SU-DHL-6 (cell line): ENCODE measurements at regions not wholly inside any gene's neighbourhood (a gene's known extent, or its start where the extent isn't known, plus 50 kb on each side); places are given as distances from the start of the nearest gene placed in this dataset.

Experiments
- H2AFZ ChIP-seq: fragments of 200-600 bp; sonication (generic); 2 replicates; pipeline ENCODE4 v1.6.1; 2014; ENCODE audit warnings: low read depth, mild to moderate bottlenecking, moderate library complexity, mixed read lengths, antibody characterized with exemption, low read length; ENCODE audit not compliant: severe bottlenecking
- H3F3A ChIP-seq: fragments of 200-600 bp; shearing (Covaris generic); 2 replicates; pipeline ENCODE4 v1.6.0; 2016; ENCODE audit warnings: antibody characterized with exemption, mild to moderate bottlenecking; ENCODE audit not compliant: insufficient read depth
- H3K27ac ChIP-seq: fragments of 200-600 bp; sonication (generic); 2 replicates; pipeline ENCODE4 v1.5.1; 2016; ENCODE audit warnings: low read depth, mild to moderate bottlenecking, low read length, moderate library complexity, mixed read lengths
- H3K27me3 ChIP-seq: fragments of 200-600 bp; sonication (generic), shearing (Covaris generic); 2 replicates; pipeline ENCODE4 v1.6.0; 2014; ENCODE audit warnings: mild to moderate bottlenecking, low read length
- H3K36me3 ChIP-seq: fragments of 200-600 bp; sonication (generic); 2 replicates; pipeline ENCODE4 v1.6.1; 2014; ENCODE audit warnings: mild to moderate bottlenecking, low read length, mixed read lengths
- H3K4me2 ChIP-seq: fragments of 300-600, 200-600 bp; shearing (Covaris generic), sonication (generic); 2 replicates; pipeline ENCODE4 v1.6.0; 2014; ENCODE audit warnings: low read length, low read depth, mild to moderate bottlenecking; ENCODE audit not compliant: poor library complexity, severe bottlenecking
- H3K4me3 ChIP-seq: fragments of 200-600 bp; sonication (generic); 2 replicates; pipeline ENCODE4 v1.5.1; 2014; ENCODE audit warnings: antibody characterized with exemption, low read length, mild to moderate bottlenecking, mixed read lengths; ENCODE audit not compliant: insufficient read depth, poor library complexity, severe bottlenecking
- H3K79me2 ChIP-seq: fragments of 200-600 bp; sonication (generic); 2 replicates; pipeline ENCODE4 v1.6.1; 2014; ENCODE audit warnings: mild to moderate bottlenecking, low read length, moderate library complexity; ENCODE audit not compliant: insufficient read depth
- H3K9ac ChIP-seq: fragments of 200-600 bp; sonication (generic); 2 replicates; pipeline ENCODE4 v1.7.0; 2014; ENCODE audit warnings: mild to moderate bottlenecking, low read length
- H3K9me2 ChIP-seq: fragments of 200-600 bp; sonication (generic); replicated peaks from 2 replicates; pipeline ENCODE4 v1.6.1; 2014; ENCODE audit warnings: low read length; ENCODE audit not compliant: insufficient read depth
- H3K9me3 ChIP-seq: fragments of 200-600 bp; sonication (generic); 2 replicates; pipeline ENCODE4 v1.6.1; 2014; ENCODE audit warnings: low read length, mixed read lengths; ENCODE audit not compliant: insufficient read depth
- H4K20me1 ChIP-seq: fragments of 200-600 bp; sonication (generic); 2 replicates; pipeline ENCODE4 v1.6.1; 2014; ENCODE audit warnings: low read depth, mild to moderate bottlenecking, antibody characterized with exemption, low read length, moderate library complexity, mixed read lengths
- EZH2phosphoT487 ChIP-seq: fragments of 200-600 bp; sonication (generic), shearing (Covaris generic); conservative IDR thresholded peaks from 2 replicates; pipeline ENCODE4 v1.6.1; 2018; ENCODE audit warnings: mild to moderate bottlenecking, antibody characterized with exemption, low read length, moderate library complexity, mixed read lengths
- TF ChIP-seq, protein P1 (sequence below): fragments of 200-600 bp; sonication (generic); IDR thresholded peaks from one replicate; pipeline ENCODE4 v1.5.1; 2017; ENCODE audit warnings: antibody characterized with exemption, mild to moderate bottlenecking, low read length, moderate library complexity; ENCODE audit not compliant: insufficient read depth, poor library complexity, severe bottlenecking

DNA sequence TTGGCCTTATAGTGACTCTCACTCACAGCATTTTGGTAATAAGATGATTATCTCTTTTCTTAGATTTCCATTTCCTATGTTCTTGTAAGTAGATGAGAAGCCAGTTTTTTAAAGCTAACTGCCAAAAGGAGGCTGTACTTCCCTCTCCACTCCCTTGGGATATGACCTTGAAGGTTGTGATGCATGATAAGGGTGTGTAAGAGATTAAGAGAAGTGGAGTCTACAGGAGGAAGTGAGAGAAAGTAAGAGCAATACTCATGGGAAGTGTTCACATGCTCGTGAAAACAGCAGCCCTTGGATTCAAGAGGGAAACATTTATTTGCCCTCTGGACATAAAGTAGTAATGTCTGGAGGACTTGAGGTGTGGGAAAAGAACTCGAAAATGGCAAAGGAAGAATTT lies 171.5 kb downstream of the EVA1A start:
- Histone ChIP-seq H3K4me2 (no peak overlapping the region), H3K9me2 (no peaks in the 10 kb centered on the region), H3K79me2 (no peaks in the 10 kb centered on the region), H4K20me1 (no peaks in the 10 kb centered on the region), H2AFZ (no peak overlapping the region), H3K9ac (no peak overlapping the region), H3K27ac (no peak overlapping the region), H3K9me3 (no peaks in the 10 kb centered on the region), H3K4me3 (no peak overlapping the region), H3K36me3 (no peaks in the 10 kb centered on the region), H3F3A (no peaks in the 10 kb centered on the region), H3K27me3 (no peaks in the 10 kb centered on the region)
- TF ChIP-seq, protein P1, sequence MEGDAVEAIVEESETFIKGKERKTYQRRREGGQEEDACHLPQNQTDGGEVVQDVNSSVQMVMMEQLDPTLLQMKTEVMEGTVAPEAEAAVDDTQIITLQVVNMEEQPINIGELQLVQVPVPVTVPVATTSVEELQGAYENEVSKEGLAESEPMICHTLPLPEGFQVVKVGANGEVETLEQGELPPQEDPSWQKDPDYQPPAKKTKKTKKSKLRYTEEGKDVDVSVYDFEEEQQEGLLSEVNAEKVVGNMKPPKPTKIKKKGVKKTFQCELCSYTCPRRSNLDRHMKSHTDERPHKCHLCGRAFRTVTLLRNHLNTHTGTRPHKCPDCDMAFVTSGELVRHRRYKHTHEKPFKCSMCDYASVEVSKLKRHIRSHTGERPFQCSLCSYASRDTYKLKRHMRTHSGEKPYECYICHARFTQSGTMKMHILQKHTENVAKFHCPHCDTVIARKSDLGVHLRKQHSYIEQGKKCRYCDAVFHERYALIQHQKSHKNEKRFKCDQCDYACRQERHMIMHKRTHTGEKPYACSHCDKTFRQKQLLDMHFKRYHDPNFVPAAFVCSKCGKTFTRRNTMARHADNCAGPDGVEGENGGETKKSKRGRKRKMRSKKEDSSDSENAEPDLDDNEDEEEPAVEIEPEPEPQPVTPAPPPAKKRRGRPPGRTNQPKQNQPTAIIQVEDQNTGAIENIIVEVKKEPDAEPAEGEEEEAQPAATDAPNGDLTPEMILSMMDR: no peak
- no peak for TF ChIP-seq EZH2phosphoT487

DNA sequence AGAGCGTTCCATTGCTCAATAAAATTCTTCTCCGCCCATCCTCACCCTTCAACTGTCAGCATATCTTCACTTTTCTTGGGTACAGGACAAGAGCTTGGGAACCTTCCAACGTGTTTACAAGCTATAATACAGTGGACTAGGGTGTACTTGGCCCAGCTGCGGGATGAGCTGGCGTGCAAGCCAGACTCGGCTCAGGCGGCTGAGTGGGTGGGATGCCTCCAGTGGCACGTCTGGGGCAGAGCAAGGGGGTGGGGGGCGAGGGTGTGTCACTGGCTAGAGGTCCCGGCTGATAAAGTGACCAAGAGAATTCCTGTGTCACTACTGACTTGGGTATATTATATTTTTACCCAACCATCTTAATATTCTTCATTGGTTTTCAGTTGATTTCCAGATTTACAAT lies 179.7 kb downstream of the EVA1A start:
- H3K36me3 ChIP-seq: no peaks in the 10 kb centered on the region
- H4K20me1 ChIP-seq: no peaks in the 10 kb centered on the region
- no peaks in the 10 kb centered on the region for H3F3A ChIP-seq
- no peak for TF ChIP-seq EZH2phosphoT487
- TF ChIP-seq, protein P1: no peak
- no peak overlapping the region for H3K9ac ChIP-seq
- no peaks in the 10 kb centered on the region for H3K79me2 ChIP-seq
- H3K9me3 ChIP-seq: no peaks in the 10 kb centered on the region
- no peak overlapping the region for H2AFZ ChIP-seq
- no peaks in the 10 kb centered on the region for H3K27me3 ChIP-seq
- no peak overlapping the region for H3K27ac ChIP-seq
- H3K4me3 ChIP-seq: no peak overlapping the region
- H3K9me2 ChIP-seq: no peaks in the 10 kb centered on the region
- no peak overlapping the region for H3K4me2 ChIP-seq

DNA sequence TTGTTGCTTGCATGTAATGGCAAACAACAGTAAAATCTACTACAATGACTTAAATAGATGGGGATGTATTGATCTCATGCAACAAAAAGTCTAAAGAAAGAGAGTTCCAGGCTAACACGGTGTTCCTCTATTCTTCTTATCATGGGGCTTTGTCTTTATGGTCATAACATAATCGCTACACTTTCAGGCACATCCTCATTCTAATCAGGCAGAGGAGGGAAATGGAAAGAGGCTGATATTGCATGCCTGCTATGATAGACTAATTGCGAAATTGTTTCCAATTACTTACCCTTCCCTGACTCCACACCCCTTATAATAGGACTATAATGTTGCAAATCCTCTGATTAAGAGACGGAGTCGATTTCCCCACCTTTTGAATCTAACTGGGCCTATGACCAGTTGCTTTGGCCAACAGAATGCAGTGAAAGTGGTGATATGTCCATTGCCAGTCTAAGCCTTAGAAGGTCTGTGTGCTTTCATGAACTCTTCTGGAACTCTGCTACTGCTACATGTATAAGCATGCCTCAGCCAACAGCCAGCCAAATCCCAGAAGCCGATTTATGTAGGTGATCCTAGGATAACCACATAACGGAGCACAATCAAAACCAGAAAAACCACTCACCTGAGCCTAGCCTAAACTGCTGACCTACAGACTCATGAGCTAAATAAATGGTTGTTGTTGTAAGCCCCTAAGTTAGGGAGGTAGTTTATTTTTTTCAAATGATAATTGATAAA lies 180.3 kb upstream of the TACR1 start:
- H3K4me2 ChIP-seq: no peak overlapping the region
- no peaks in the 10 kb centered on the region for H3K79me2 ChIP-seq
- no peaks in the 10 kb centered on the region for H4K20me1 ChIP-seq
- H3K9me3 ChIP-seq: no peaks in the 10 kb centered on the region
- H3K9ac ChIP-seq: no peak overlapping the region
- no peak overlapping the region for H3K27ac ChIP-seq
- no peak overlapping the region for H3K4me3 ChIP-seq
- H3K36me3 ChIP-seq: no peaks in the 10 kb centered on the region
- H3K9me2 ChIP-seq: no peaks in the 10 kb centered on the region
- H3K27me3 ChIP-seq: no peaks in the 10 kb centered on the region
- H2AFZ ChIP-seq: no peak overlapping the region
- no peak for TF ChIP-seq EZH2phosphoT487
- TF ChIP-seq, protein P1: no peak
- H3F3A ChIP-seq: no peaks in the 10 kb centered on the region
